ENCODE measurements at regions not wholly inside any gene's neighbourhood (a gene's known extent, or its start where the extent isn't known, plus 50 kb on each side); places are given as distances from the start of the nearest gene placed in this dataset.
"Not testable (repeated sequence)": the region's sequence is repeated elsewhere in the genome, so short reads cannot be mapped to it uniquely, and the experiment has no call there.

DNA sequence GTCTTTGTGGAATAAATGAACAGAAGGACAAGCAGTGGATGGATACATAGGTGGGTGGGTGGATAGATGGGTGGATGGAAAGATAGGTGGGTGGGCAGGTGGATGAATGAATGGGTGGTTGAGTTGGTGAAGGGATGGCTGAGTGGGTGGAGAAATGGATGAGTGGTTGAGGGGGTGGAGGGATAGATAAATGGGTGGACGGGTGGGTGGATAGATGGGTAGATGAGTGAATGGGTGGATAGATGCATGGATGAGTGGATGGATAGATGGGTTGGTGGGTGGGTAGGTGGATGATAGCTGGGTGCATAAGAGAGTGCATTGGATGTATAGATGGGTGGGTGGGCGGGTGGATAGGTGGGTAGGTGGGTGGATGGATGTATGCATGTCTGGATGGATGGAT lies 63.5 kb downstream of the UNC93B1 start:
- DNase-seq (ENCODE audit: low read depth in 4 of 4, low spot score in 2 of 4): not testable (repeated sequence)

DNA sequence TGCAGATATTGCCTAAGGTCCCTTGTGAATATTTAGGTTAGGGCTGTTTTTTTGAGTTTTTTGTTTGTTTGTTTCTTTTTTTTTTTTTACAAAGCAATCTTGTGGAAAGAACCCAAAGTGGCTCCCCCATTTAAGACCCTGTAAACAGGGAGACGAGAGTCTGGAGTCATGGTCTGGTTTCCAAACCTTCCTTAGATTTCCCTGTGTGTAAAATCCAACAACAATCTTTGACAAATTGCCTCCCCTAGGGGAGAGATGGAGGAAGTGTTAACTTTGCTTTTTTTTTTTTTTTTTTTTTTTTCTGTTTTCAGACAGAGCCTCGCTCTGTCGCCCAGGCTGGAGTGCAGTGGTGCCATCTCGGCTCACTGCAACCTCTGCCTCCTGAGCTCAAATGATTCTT lies 64.9 kb downstream of the UNC93B1 start:
- DNase-seq (ENCODE audit: low read depth in 4 of 4, low spot score in 2 of 4): not testable (repeated sequence)

GRCh38 chr11:67938371-67938770 lies 65.5 kb downstream of the UNC93B1 start:
- not testable (repeated sequence) for DNase-seq (ENCODE audit: low read depth in 4 of 4, low spot score in 2 of 4)

- not testable (repeated sequence) for DNase-seq (ENCODE audit: low read depth in 4 of 4, low spot score in 2 of 4)
Observed at GRCh38 chr11:67923565-67923964, 80.3 kb downstream of the UNC93B1 start.

- not testable (repeated sequence) for DNase-seq (ENCODE audit: low read depth in 4 of 4, low spot score in 2 of 4)
Observed at GRCh38 chr11:67920546-67920945, 83.4 kb downstream of the UNC93B1 start.

- not testable (repeated sequence) for DNase-seq (ENCODE audit: low read depth in 4 of 4, low spot score in 2 of 4)
Observed at GRCh38 chr11:67912184-67912583, 91.7 kb downstream of the UNC93B1 start.

GRCh38 chr11:67911211-67911610 lies 92.7 kb downstream of the UNC93B1 start:
- DNase-seq (ENCODE audit: low read depth in 4 of 4, low spot score in 2 of 4): not testable (repeated sequence)

GRCh38 chr11:67910803-67911202 lies 93.1 kb downstream of the UNC93B1 start:
- DNase-seq (ENCODE audit: low read depth in 4 of 4, low spot score in 2 of 4): not testable (repeated sequence)

DNA sequence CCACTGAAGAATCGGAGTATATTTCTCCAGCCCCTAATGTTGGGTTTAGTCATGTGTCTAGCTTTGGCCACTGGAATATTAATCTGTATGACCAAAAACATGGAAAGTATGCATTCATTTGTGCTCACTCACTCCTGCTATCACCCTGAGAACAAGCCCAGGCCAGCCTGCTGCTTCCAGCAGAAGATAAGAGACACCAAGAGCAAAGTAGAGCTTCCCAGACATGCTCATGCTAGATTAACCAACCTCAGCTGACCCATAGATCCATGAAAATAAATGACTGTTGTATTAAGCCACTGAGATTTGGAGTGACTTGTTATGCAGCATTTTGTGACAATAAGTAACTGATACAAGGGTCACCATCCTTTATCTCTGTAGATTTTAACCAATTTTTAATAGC lies 96.9 kb downstream of the UNC93B1 start:
- not testable (repeated sequence) for DNase-seq (ENCODE audit: low read depth in 4 of 4, low spot score in 2 of 4)

- not testable (repeated sequence) for DNase-seq (ENCODE audit: low read depth in 4 of 4, low spot score in 2 of 4)
Observed at GRCh38 chr11:67899462-67899861, 104.4 kb downstream of the UNC93B1 start.

- DNase-seq (ENCODE audit: low read depth in 4 of 4, low spot score in 2 of 4): not testable (repeated sequence)
Observed at GRCh38 chr11:67893487-67893886, 110.4 kb downstream of the UNC93B1 start.

DNA sequence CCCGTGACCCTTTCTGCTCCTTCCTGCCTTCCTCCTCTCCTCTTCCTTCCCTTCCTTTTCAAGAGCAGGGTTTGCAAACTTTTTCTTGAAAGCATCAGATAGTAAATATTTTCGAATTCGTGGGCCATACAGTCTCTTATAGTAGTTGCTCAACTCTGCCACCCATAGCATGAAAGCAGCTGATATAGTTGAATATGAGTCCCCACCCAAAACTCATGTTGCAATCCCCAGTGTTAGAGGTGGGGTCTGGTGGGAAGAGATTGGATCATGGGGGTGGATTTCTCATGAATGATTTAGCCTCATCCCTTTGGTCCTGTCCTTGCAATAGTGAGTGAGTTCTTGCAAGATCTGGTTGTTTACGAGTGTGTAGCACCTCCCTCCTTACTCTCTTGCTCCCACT lies 114.3 kb downstream of the UNC93B1 start:
- not testable (repeated sequence) for DNase-seq (ENCODE audit: low read depth in 4 of 4, low spot score in 2 of 4)

DNA sequence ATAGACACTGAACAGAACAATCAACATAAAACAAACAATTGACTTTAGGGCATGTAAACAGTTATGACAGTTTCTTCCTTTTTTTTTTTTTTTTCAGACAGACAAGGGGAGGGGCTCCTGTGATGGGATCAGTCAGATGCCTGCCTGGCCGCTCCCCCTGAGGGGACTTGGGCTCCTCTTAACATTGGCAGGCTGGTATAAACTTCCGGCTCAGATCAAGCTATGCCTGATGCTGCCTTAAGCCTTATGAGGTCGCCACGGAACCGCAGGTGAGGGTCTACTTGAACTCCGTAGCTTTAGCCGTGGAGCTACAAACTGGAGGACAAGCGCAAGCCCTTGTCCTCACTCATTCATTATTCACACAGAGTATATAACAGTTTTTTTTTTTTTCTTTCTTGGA lies 115.8 kb downstream of the UNC93B1 start:
- not testable (repeated sequence) for DNase-seq (ENCODE audit: low read depth in 4 of 4, low spot score in 2 of 4)

DNA sequence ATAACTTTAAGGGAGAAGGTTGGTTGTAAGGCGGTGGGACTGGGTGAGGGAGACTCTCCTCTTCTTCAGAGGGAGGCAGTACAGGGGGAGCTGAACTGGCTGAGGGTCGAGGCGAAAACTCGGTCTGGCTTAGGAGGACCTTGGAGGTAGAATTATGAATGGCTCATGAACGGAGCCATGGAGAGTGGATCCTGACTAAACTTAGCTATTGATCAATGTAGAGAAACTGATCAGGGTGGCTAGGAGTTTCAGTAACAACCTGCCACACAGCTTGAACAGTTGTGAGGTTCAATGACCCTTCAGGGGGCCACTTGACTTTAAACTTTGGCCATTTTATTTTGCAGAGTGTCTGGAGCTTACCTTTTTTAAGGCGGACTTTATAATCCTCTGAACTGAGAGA lies 117.2 kb downstream of the UNC93B1 start:
- not testable (repeated sequence) for DNase-seq (ENCODE audit: low read depth in 4 of 4, low spot score in 2 of 4)

GRCh38 chr11:67886207-67886606 lies 117.7 kb downstream of the UNC93B1 start:
- not testable (repeated sequence) for DNase-seq (ENCODE audit: low read depth in 4 of 4, low spot score in 2 of 4)

DNA sequence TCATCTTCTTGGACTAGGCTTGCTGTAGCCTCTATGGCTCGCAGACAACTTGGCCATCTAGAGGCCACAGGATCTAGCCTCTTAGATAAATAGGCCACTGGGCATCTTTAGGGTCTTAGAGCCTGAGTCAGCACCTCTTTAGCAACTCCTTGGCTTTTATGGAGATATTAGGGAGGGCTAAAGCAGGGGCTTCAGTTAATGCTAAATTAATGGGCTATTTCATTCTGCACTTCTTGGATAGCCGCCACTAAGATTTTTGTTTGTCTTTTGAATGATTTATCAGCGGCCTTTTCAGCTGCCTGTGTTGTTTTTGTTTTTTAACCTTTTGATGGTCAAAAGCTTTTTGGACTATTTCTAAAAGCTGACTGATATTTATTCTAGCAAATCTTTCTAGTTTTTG lies 118.3 kb downstream of the UNC93B1 start:
- not testable (repeated sequence) for DNase-seq (ENCODE audit: low read depth in 4 of 4, low spot score in 2 of 4)

GRCh38 chr11:67884761-67885558 lies 118.9 kb downstream of the UNC93B1 start:
- not testable (repeated sequence) for DNase-seq (ENCODE audit: low read depth in 4 of 4, low spot score in 2 of 4)

- DNase-seq (ENCODE audit: low read depth in 4 of 4, low spot score in 2 of 4): not testable (repeated sequence)
Observed at GRCh38 chr11:67884073-67884757, 119.7 kb downstream of the UNC93B1 start.

GRCh38 chr11:67882304-67882703 lies 121.6 kb downstream of the UNC93B1 start:
- not testable (repeated sequence) for DNase-seq (ENCODE audit: low read depth in 4 of 4, low spot score in 2 of 4)

DNA sequence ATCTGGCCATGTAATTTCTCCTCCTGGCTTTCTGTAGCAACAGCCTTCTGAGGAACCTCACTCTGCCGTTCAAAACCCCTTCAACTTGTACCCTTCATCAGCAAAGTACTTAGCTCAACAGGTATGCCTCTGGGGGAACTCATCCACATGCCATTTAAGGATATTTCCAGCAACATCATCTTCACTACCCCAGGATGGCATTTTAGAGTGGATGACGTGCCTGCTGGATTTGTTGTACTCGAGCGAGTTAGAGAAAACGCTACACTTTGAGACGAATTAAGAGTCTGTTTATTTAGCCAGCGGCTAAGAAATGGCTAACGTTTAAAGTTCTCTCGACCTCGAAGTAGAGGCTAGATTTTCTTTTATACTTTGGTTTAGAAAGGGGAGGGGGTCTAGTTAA lies 122.1 kb downstream of the UNC93B1 start:
- DNase-seq (ENCODE audit: low read depth in 4 of 4, low spot score in 2 of 4): not testable (repeated sequence)

- DNase-seq (ENCODE audit: low read depth in 4 of 4, low spot score in 2 of 4): not testable (repeated sequence)
Observed at GRCh38 chr11:67880594-67881196, 123.2 kb downstream of the UNC93B1 start.
